CD4-positive, alpha-beta T cell (primary cell): ENCODE measurements at regions not wholly inside any gene's neighbourhood (a gene's known extent, or its start where the extent isn't known, plus 50 kb on each side); places are given as distances from the start of the nearest gene placed in this dataset.

Source experiments
- ATAC-seq: fragments of 200-7000 bp; cut with Tn5 transposase; one replicate; pipeline ENCODE4 v1.10.0; 2022; ENCODE audit warnings: mild to moderate bottlenecking; ENCODE audit not compliant: poor library complexity
- CTCF ChIA-PET: fragments of 350-600 bp; sonication (Branson Sonifier 250); formaldehyde crosslinking; loops from one replicate; lab custom pipeline; 2021; ENCODE audit warnings: antibody characterized with exemption, inconsistent platforms; lab: Charles Lee
- POLR2A ChIA-PET: fragments of 350-600 bp; sonication (Branson Sonifier 250); formaldehyde crosslinking; loops from one replicate; lab custom pipeline; 2021; ENCODE audit warnings: antibody characterized with exemption, inconsistent platforms; lab: Charles Lee
- DNase-seq, 14 experiments: peaks; one replicate each; pipeline ENCODE4 v3.0.0-alpha.2; 2013 to 2020; ENCODE audit warnings: mixed read lengths in 2 of 14
- H3K27ac ChIP-seq, 2 donors: one replicate each; pipeline versions ENCODE4 v1.5.1 to v1.7.0; 2013; ENCODE audit warnings: low read length in 2 of 2, low read depth in 1 of 2, mild to moderate bottlenecking in 1 of 2
- H3K27me3 ChIP-seq, 2 experiments: 1 replicate in 1 of 2; 2 replicates in 1 of 2; pipeline versions ENCODE4 v1.6.1 to v1.7.0; 2013; ENCODE audit warnings: low read length in 2 of 2, control low read depth in 1 of 2, mild to moderate bottlenecking in 1 of 2, moderate library complexity in 1 of 2; ENCODE audit not compliant: insufficient read depth in 2 of 2, control insufficient read depth in 1 of 2
- H3K36me3 ChIP-seq: one replicate; pipeline ENCODE4 v1.6.1; 2013; ENCODE audit warnings: low read length, control low read depth; ENCODE audit not compliant: insufficient read depth
- H3K4me1 ChIP-seq: one replicate; pipeline ENCODE4 v1.6.1; 2013; ENCODE audit warnings: low read length, control low read depth; ENCODE audit not compliant: insufficient read depth
- H3K4me3 ChIP-seq: one replicate; pipeline ENCODE4 v1.5.1; 2013; ENCODE audit warnings: mild to moderate bottlenecking, low read length, moderate library complexity
- H3K9me3 ChIP-seq, 2 experiments: 1 replicate in 1 of 2; 2 replicates in 1 of 2; pipeline versions ENCODE4 v1.6.1 to v1.7.0; 2013; ENCODE audit warnings: low read length in 2 of 2, mild to moderate bottlenecking in 2 of 2, control low read depth in 1 of 2, moderate library complexity in 1 of 2; ENCODE audit not compliant: control insufficient read depth in 1 of 2, insufficient read depth in 1 of 2
- H3K27ac Mint-ChIP-seq: one replicate; pipeline ENCODE4 v1.8.0; 2020; ENCODE audit warnings: mixed read lengths
- H3K27me3 Mint-ChIP-seq: one replicate; pipeline ENCODE4 v1.8.0; 2021; ENCODE audit warnings: mixed read lengths
- H3K36me3 Mint-ChIP-seq: one replicate; pipeline ENCODE4 v1.8.0; 2021; ENCODE audit warnings: low read depth, mixed read lengths
- H3K4me1 Mint-ChIP-seq: one replicate; pipeline ENCODE4 v1.8.0; 2021; ENCODE audit warnings: low read depth, mixed read lengths
- H3K4me3 Mint-ChIP-seq: one replicate; pipeline ENCODE4 v1.8.0; 2020; ENCODE audit warnings: mild to moderate bottlenecking, mixed read lengths
- H3K9me3 Mint-ChIP-seq: one replicate; pipeline ENCODE4 v1.8.0; 2020; ENCODE audit warnings: mixed read lengths
- CTCF ChIP-seq: fragments of 200-600 bp; IDR thresholded peaks from one replicate; pipeline ENCODE4 v1.8.0; 2022; ENCODE audit warnings: antibody characterized with exemption, mild to moderate bottlenecking
- intact Hi-C, 2 experiments: fragments of 100-400 bp; cut with DNase I in 1 of 2; cut with micrococcal nuclease in 1 of 2; formaldehyde crosslinking; loops; one replicate each; pipeline versions ENCODE4 v1.15.1 to v1.9.0; 2023 to 2025; cut with DNase I, micrococcal nuclease

- Histone ChIP-seq H3K9me3 (peaks cover 0 to 4% of the 10 kb centered on the region in 2 experiments), H3K4me1 (no peaks in the 10 kb centered on the region), H3K4me3 (no peak overlapping the region), H3K27me3 (no peaks in the 10 kb centered on the region), H3K36me3 (no peaks in the 10 kb centered on the region), H3K27ac (no peak overlapping the region)
- ATAC-seq (no peak), DNase-seq (no peak)
- H3K4me1 Mint-ChIP-seq = no peaks in the 10 kb centered on the region
- H3K4me3 Mint-ChIP-seq = no peak overlapping the region
- no peak for TF ChIP-seq CTCF
- H3K9me3 Mint-ChIP-seq = no peaks in the 10 kb centered on the region
- H3K27me3 Mint-ChIP-seq = no peaks in the 10 kb centered on the region
- H3K27ac Mint-ChIP-seq = no peak overlapping the region
- POLR2A ChIA-PET = no interaction called here
- no peaks in the 10 kb centered on the region for H3K36me3 Mint-ChIP-seq
- CTCF ChIA-PET = no interaction called here
- intact Hi-C loops = no loop called here
Observed at GRCh38 chr5:179422908-179423481, 77.7 kb upstream of the ADAMTS2 start.

GRCh38 chr5:179422213-179422855 lies 77.1 kb upstream of the ADAMTS2 start:
- Histone ChIP-seq H3K27ac (no peak overlapping the region), H3K4me1 (no peaks in the 10 kb centered on the region), H3K36me3 (no peaks in the 10 kb centered on the region), H3K9me3 (peaks cover 0 to under 1% of the 10 kb centered on the region in 2 experiments), H3K4me3 (no peak overlapping the region), H3K27me3 (no peaks in the 10 kb centered on the region)
- Mint-ChIP-seq H3K27me3 (no peaks in the 10 kb centered on the region), H3K4me3 (no peak overlapping the region), H3K4me1 (no peaks in the 10 kb centered on the region), H3K9me3 (no peaks in the 10 kb centered on the region), H3K36me3 (no peaks in the 10 kb centered on the region), H3K27ac (no peak overlapping the region)
- POLR2A ChIA-PET = no interaction called here
- no peak for DNase-seq
- intact Hi-C loops = no loop called here
- no peak for ATAC-seq
- TF ChIP-seq CTCF = no peak
- CTCF ChIA-PET = no interaction called here

- ChIA-PET POLR2A (no interaction called here), CTCF (no interaction called here)
- Histone ChIP-seq H3K4me1 (no peaks in the 10 kb centered on the region), H3K9me3 (peaks cover 0 to 4% of the 10 kb centered on the region in 2 experiments), H3K27ac (no peak overlapping the region), H3K36me3 (no peaks in the 10 kb centered on the region), H3K4me3 (no peak overlapping the region), H3K27me3 (no peaks in the 10 kb centered on the region)
- H3K36me3 Mint-ChIP-seq = no peaks in the 10 kb centered on the region
- H3K27ac Mint-ChIP-seq = no peak overlapping the region
- DNase-seq (no peak), ATAC-seq (no peak)
- no peaks in the 10 kb centered on the region for H3K27me3 Mint-ChIP-seq
- no peak for TF ChIP-seq CTCF
- H3K4me1 Mint-ChIP-seq = no peaks in the 10 kb centered on the region
- intact Hi-C loops = no loop called here
- H3K4me3 Mint-ChIP-seq = no peak overlapping the region
- no peaks in the 10 kb centered on the region for H3K9me3 Mint-ChIP-seq
Observed at GRCh38 chr5:179421144-179421901, 76.1 kb upstream of the ADAMTS2 start.
